Karpas-422 (cell line): ENCODE measurements at regions not wholly inside any gene's neighbourhood (a gene's known extent, or its start where the extent isn't known, plus 50 kb on each side); places are given as distances from the start of the nearest gene placed in this dataset.
"Not testable (repeated sequence)": the region's sequence is repeated elsewhere in the genome, so short reads cannot be mapped to it uniquely, and the experiment has no call there.

Experiments
- DNase-seq: peaks from one replicate; pipeline ENCODE4 v3.0.0-alpha.2; 2015
- H2AFZ ChIP-seq: fragments of 200-600 bp; sonication (generic); 2 replicates; pipeline ENCODE4 v1.6.1; 2014; ENCODE audit warnings: antibody characterized with exemption, low read length, mixed read lengths
- H3K27ac ChIP-seq: fragments of 200-600 bp; sonication (generic); 2 replicates; pipeline ENCODE4 v1.5.1; 2014; ENCODE audit warnings: mild to moderate bottlenecking, low read length, moderate library complexity
- H3K27me3 ChIP-seq: fragments of 200-600 bp; sonication (generic); 2 replicates; pipeline ENCODE4 v1.6.1; 2014; ENCODE audit warnings: low read length, mixed read lengths
- H3K36me3 ChIP-seq: fragments of 200-600 bp; sonication (generic); 2 replicates; pipeline ENCODE4 v1.6.1; 2014; ENCODE audit warnings: low read length, mixed read lengths; ENCODE audit not compliant: insufficient read depth
- H3K4me1 ChIP-seq: fragments of 200-600 bp; sonication (generic); 2 replicates; pipeline ENCODE4 v1.6.1; 2014; ENCODE audit warnings: mild to moderate bottlenecking, low read length, mixed read lengths
- H3K4me2 ChIP-seq: fragments of 200-600 bp; sonication (generic); 2 replicates; pipeline ENCODE4 v1.6.1; 2014; ENCODE audit warnings: low read length, low read depth, mild to moderate bottlenecking; ENCODE audit not compliant: poor library complexity, severe bottlenecking
- H3K4me3 ChIP-seq: fragments of 200-600 bp; sonication (generic); 2 replicates; pipeline ENCODE4 v1.5.1; 2014; ENCODE audit warnings: mild to moderate bottlenecking, antibody characterized with exemption, low read length, mixed read lengths
- H3K79me2 ChIP-seq: fragments of 200-600 bp; sonication (generic); 2 replicates; pipeline ENCODE4 v1.6.1; 2014; ENCODE audit warnings: mild to moderate bottlenecking, low read length, mixed read lengths
- H3K9ac ChIP-seq: fragments of 200-600 bp; sonication (generic); 2 replicates; pipeline ENCODE4 v1.6.0; 2014; ENCODE audit warnings: low read length
- H3K9me2 ChIP-seq: fragments of 200-600 bp; sonication (generic), shearing (Covaris generic); replicated peaks from 2 replicates; pipeline ENCODE4 v1.6.0; 2014; ENCODE audit warnings: mild to moderate bottlenecking, low read length, moderate library complexity; ENCODE audit not compliant: insufficient read depth
- H3K9me3 ChIP-seq: fragments of 300-700, 200-600 bp; sonication (generic); 2 replicates; pipeline ENCODE4 v1.6.1; 2014; ENCODE audit warnings: low read length, mixed read lengths
- H4K20me1 ChIP-seq: fragments of 200-600 bp; sonication (generic); 2 replicates; pipeline ENCODE4 v1.6.1; 2014; ENCODE audit warnings: mild to moderate bottlenecking, antibody characterized with exemption, low read length, low read depth; ENCODE audit not compliant: insufficient read depth

GRCh38 chr2:220814441-220814840, 757.7 kb downstream of the EPHA4 start:
- H3K79me2 ChIP-seq = no peaks in the 10 kb centered on the region
- no peaks in the 10 kb centered on the region for H3K9me3 ChIP-seq

GRCh38 chr2:220815698-220816097, 756.4 kb downstream of the EPHA4 start:
- Histone ChIP-seq H3K36me3 (no peaks in the 10 kb centered on the region), H4K20me1 (no peaks in the 10 kb centered on the region), H3K4me3 (no peak overlapping the region), H3K27me3 (no peaks in the 10 kb centered on the region), H3K4me2 (no peak overlapping the region), H3K9me3 (no peaks in the 10 kb centered on the region), H3K9ac (no peak overlapping the region), H3K4me1 (no peaks in the 10 kb centered on the region), H2AFZ (no peak overlapping the region), H3K9me2 (no peaks in the 10 kb centered on the region), H3K27ac (no peak overlapping the region), H3K79me2 (no peaks in the 10 kb centered on the region)
- no peak for DNase-seq

More at GRCh38 chr2:220814441-220814840, 757.7 kb downstream of the EPHA4 start:
- Histone ChIP-seq H4K20me1 (no peaks in the 10 kb centered on the region), H3K9ac (no peak overlapping the region), H3K9me2 (no peaks in the 10 kb centered on the region), H2AFZ (no peak overlapping the region), H3K36me3 (no peaks in the 10 kb centered on the region), H3K4me1 (no peaks in the 10 kb centered on the region), H3K27me3 (no peaks in the 10 kb centered on the region), H3K4me2 (no peak overlapping the region), H3K4me3 (no peak overlapping the region), H3K27ac (no peak overlapping the region)
- DNase-seq = no peak

DNA sequence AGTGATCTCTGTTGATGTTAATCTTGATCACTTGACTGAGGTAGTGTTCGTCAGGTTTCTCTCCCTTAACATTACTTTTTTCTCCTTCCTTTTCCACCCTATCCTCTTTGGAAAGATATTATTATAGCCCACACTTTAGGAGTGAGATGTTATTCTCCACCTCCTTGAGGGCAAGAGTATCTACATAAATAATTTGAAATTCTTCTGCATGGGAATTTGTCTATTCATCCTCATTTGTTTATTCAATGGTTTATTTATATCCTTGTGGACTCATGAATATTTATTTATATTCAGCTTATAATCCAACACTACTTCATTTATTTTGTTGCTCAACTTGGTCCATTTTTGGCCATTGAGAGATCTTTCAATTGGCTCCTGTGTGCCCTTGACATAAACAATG, 750.4 kb downstream of the EPHA4 start:
- no peak for DNase-seq
- Histone ChIP-seq H3K4me1 (no peaks in the 10 kb centered on the region), H3K9me3 (no peaks in the 10 kb centered on the region), H3K4me2 (no peak overlapping the region), H4K20me1 (no peaks in the 10 kb centered on the region), H3K9ac (no peak overlapping the region), H3K27ac (no peak overlapping the region), H3K79me2 (no peaks in the 10 kb centered on the region), H3K27me3 (no peaks in the 10 kb centered on the region), H2AFZ (no peak overlapping the region), H3K36me3 (no peaks in the 10 kb centered on the region), H3K4me3 (no peak overlapping the region), H3K9me2 (no peaks in the 10 kb centered on the region)

- not testable (repeated sequence) for H3K9ac ChIP-seq, H3K27ac ChIP-seq, H3K4me1 ChIP-seq, H3K9me3 ChIP-seq, DNase-seq, H2AFZ ChIP-seq, H3K4me2 ChIP-seq, H3K27me3 ChIP-seq, H3K79me2 ChIP-seq, H3K36me3 ChIP-seq, H3K4me3 ChIP-seq, H3K9me2 ChIP-seq, H4K20me1 ChIP-seq
Observed at GRCh38 chr2:220823590-220823989, 748.5 kb downstream of the EPHA4 start.

- no peak for DNase-seq
- Histone ChIP-seq H3K79me2 (no peaks in the 10 kb centered on the region), H3K9me3 (no peaks in the 10 kb centered on the region), H3K36me3 (no peaks in the 10 kb centered on the region), H3K9ac (no peak overlapping the region), H3K27ac (no peak overlapping the region), H3K9me2 (no peaks in the 10 kb centered on the region), H3K4me3 (no peak overlapping the region), H4K20me1 (no peaks in the 10 kb centered on the region), H3K27me3 (no peaks in the 10 kb centered on the region), H3K4me1 (no peaks in the 10 kb centered on the region), H2AFZ (no peak overlapping the region), H3K4me2 (no peak overlapping the region)
Observed at GRCh38 chr2:220833446-220833845, 738.7 kb downstream of the EPHA4 start.

DNA sequence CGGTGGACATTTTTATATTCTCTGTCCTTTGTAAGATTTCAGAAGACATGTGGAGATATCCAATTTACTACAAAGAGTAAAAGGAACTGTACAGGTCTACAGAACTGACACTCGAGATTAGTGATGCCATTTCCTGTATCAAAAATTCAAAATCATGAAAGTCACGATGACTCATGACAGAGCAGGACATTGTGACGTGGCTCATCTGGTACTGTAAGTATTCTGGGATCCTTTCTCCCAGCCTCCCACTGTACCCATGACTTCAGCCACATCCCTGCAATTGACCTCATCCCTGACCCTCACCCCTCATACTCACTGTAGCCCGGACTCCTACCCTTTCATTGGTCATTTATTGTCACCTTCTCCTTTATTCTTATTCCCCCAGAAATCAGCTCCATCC, 736.5 kb downstream of the EPHA4 start:
- Histone ChIP-seq H2AFZ (no peak overlapping the region), H3K27me3 (no peaks in the 10 kb centered on the region), H3K4me2 (no peak overlapping the region), H3K79me2 (no peaks in the 10 kb centered on the region), H4K20me1 (no peaks in the 10 kb centered on the region), H3K9me3 (no peaks in the 10 kb centered on the region), H3K4me3 (no peak overlapping the region), H3K4me1 (no peaks in the 10 kb centered on the region), H3K36me3 (no peaks in the 10 kb centered on the region), H3K9ac (no peak overlapping the region), H3K9me2 (no peaks in the 10 kb centered on the region), H3K27ac (no peak overlapping the region)
- no peak for DNase-seq

- H3K27me3 ChIP-seq = no peaks in the 10 kb centered on the region
- no peak for DNase-seq
- H4K20me1 ChIP-seq = no peaks in the 10 kb centered on the region
Observed at GRCh38 chr2:220837226-220837625, 734.9 kb downstream of the EPHA4 start.

GRCh38 chr2:220842901-220843665, 729.0 kb downstream of the EPHA4 start:
- Histone ChIP-seq H3K36me3 (no peaks in the 10 kb centered on the region), H4K20me1 (no peaks in the 10 kb centered on the region), H3K9me3 (no peaks in the 10 kb centered on the region), H3K4me2 (no peak overlapping the region), H3K9me2 (no peaks in the 10 kb centered on the region), H3K4me3 (no peak overlapping the region), H3K79me2 (no peaks in the 10 kb centered on the region), H3K27ac (no peak overlapping the region), H3K9ac (no peak overlapping the region), H3K27me3 (no peaks in the 10 kb centered on the region), H2AFZ (no peak overlapping the region), H3K4me1 (no peaks in the 10 kb centered on the region)
- DNase-seq = no peak

More at GRCh38 chr2:220837226-220837625, 734.9 kb downstream of the EPHA4 start:
- Histone ChIP-seq H3K9me3 (no peaks in the 10 kb centered on the region), H3K4me1 (no peaks in the 10 kb centered on the region), H2AFZ (no peak overlapping the region), H3K4me2 (no peak overlapping the region), H3K27ac (no peak overlapping the region), H3K9me2 (no peaks in the 10 kb centered on the region), H3K4me3 (no peak overlapping the region), H3K36me3 (no peaks in the 10 kb centered on the region), H3K79me2 (no peaks in the 10 kb centered on the region), H3K9ac (no peak overlapping the region)
